Amygdala (tissue), 56 donors: ENCODE measurements at regions not wholly inside any gene's neighbourhood (a gene's known extent, or its start where the extent isn't known, plus 50 kb on each side); places are given as distances from the start of the nearest gene placed in this dataset.
"Not testable (repeated sequence)": the region's sequence is repeated elsewhere in the genome, so short reads cannot be mapped to it uniquely, and the experiment has no call there.

Source experiments
- DNase-seq, 56 donors: peaks; one replicate each; lab custom pipeline; 2025; lab: John Stamatoyannopoulos, UW

- DNase-seq = no peak
Measured at GRCh38 chrY:7419165-7419564, 507.6 kb upstream of the AMELY start.

- no peak for DNase-seq
Measured at GRCh38 chrY:7417946-7418345, 506.4 kb upstream of the AMELY start.

GRCh38 chrY:7416406-7416805 lies 504.9 kb upstream of the AMELY start:
- DNase-seq = no peak

GRCh38 chrY:7415157-7415633 lies 503.6 kb upstream of the AMELY start:
- no peak for DNase-seq

GRCh38 chrY:7390056-7390455 lies 478.5 kb upstream of the AMELY start:
- DNase-seq = no peak

- DNase-seq = no peak
Measured at GRCh38 chrY:7382988-7383387, 471.4 kb upstream of the AMELY start.

- DNase-seq = no peak
Measured at GRCh38 chrY:7377091-7377490, 465.5 kb upstream of the AMELY start.

- DNase-seq = not testable (repeated sequence)
Measured at GRCh38 chrY:7374485-7374884, 462.9 kb upstream of the AMELY start.

GRCh38 chrY:7371953-7372352 lies 460.4 kb upstream of the AMELY start:
- DNase-seq = not testable (repeated sequence)

- DNase-seq = not testable (repeated sequence)
Measured at GRCh38 chrY:7371026-7371425, 459.5 kb upstream of the AMELY start.

GRCh38 chrY:7359520-7359919 lies 448.0 kb upstream of the AMELY start:
- no peak for DNase-seq

GRCh38 chrY:7358103-7358752 lies 446.7 kb upstream of the AMELY start:
- DNase-seq = no peak

- DNase-seq = not testable (repeated sequence)
Measured at GRCh38 chrY:7355891-7356290, 444.3 kb upstream of the AMELY start.

- DNase-seq = peak in 22 of 56 donors; percentile 0 to 58 (median 1)
Measured at GRCh38 chrY:7344661-7345060, 433.1 kb upstream of the AMELY start.

GRCh38 chrY:7343261-7343660 lies 431.7 kb upstream of the AMELY start:
- DNase-seq = peak in 1 of 56 donors; percentile 0

GRCh38 chrY:7342732-7343131 lies 431.2 kb upstream of the AMELY start:
- DNase-seq = peak in 5 of 56 donors; percentile 0 to 3 (median 0)

GRCh38 chrY:7339391-7340087 lies 428.0 kb upstream of the AMELY start:
- no peak for DNase-seq

- DNase-seq = no peak
Measured at GRCh38 chrY:7336023-7336873, 424.7 kb upstream of the AMELY start.

GRCh38 chrY:7334449-7334848 lies 422.9 kb upstream of the AMELY start:
- no peak for DNase-seq

- no peak for DNase-seq
Measured at GRCh38 chrY:7326296-7327246, 415.0 kb upstream of the AMELY start.
